Smooth muscle cell (in vitro differentiated cells): ENCODE measurements at regions not wholly inside any gene's neighbourhood (a gene's known extent, or its start where the extent isn't known, plus 50 kb on each side); places are given as distances from the start of the nearest gene placed in this dataset.

Experiments used
- DNase-seq: peaks from one replicate; lab custom pipeline; 2025; ENCODE audit not compliant: unreplicated experiment; lab: John Stamatoyannopoulos, UW
- H2AFZ ChIP-seq: fragments of 200-600 bp; sonication (generic); 2 replicates; pipeline ENCODE4 v1.6.0; 2016; ENCODE audit warnings: antibody characterized with exemption, low read depth, mild to moderate bottlenecking
- H3F3A ChIP-seq: fragments of 200-600 bp; sonication (generic); 2 replicates; pipeline ENCODE4 v1.6.0; 2017; ENCODE audit warnings: antibody characterized with exemption, low read depth
- H3K27ac ChIP-seq: fragments of 200-600 bp; sonication (generic); 2 replicates; pipeline ENCODE4 v1.5.1; 2016; ENCODE audit warnings: low read depth, mild to moderate bottlenecking
- H3K27me3 ChIP-seq: fragments of 200-600 bp; sonication (generic); 2 replicates; pipeline ENCODE4 v1.6.1; 2016; ENCODE audit warnings: low read depth, mild to moderate bottlenecking
- H3K36me3 ChIP-seq: fragments of 200-600 bp; sonication (generic); 2 replicates; pipeline ENCODE4 v1.5.1; 2016; ENCODE audit warnings: low read depth
- H3K4me1 ChIP-seq: fragments of 200-600 bp; sonication (generic); 2 replicates; pipeline ENCODE4 v1.5.1; 2016; ENCODE audit warnings: low read depth
- H3K4me2 ChIP-seq: fragments of 200-600 bp; sonication (generic); 2 replicates; pipeline ENCODE4 v1.6.0; 2016; ENCODE audit warnings: mild to moderate bottlenecking
- H3K4me3 ChIP-seq: fragments of 200-600 bp; sonication (generic); 2 replicates; pipeline ENCODE4 v1.5.1; 2016; ENCODE audit warnings: mild to moderate bottlenecking
- H3K79me2 ChIP-seq: fragments of 200-600 bp; sonication (generic); 2 replicates; pipeline ENCODE4 v1.6.0; 2016; ENCODE audit warnings: low read depth, mild to moderate bottlenecking
- H3K9ac ChIP-seq: fragments of 200-600 bp; sonication (generic); 2 replicates; pipeline ENCODE4 v1.6.0; 2016; ENCODE audit warnings: low read depth
- H3K9me3 ChIP-seq: fragments of 200-600 bp; sonication (generic); replicated peaks from 2 replicates; pipeline ENCODE4 v1.5.1; 2016; ENCODE audit warnings: low read depth
- H4K20me1 ChIP-seq: fragments of 200-600 bp; sonication (generic); 2 replicates; pipeline ENCODE4 v1.6.0; 2016; ENCODE audit warnings: low read depth
- WGBS: methylation state at CpG from one replicate; pipeline ENCODE4 v1.1.7; 2016; ENCODE audit warnings: low lambda C conversion rate; 5-methylcytosine and 5-hydroxymethylcytosine counted together
- TF ChIP-seq, protein P1 (sequence below): fragments of 200-600 bp; sonication (generic); IDR thresholded peaks from 2 replicates; pipeline ENCODE4 v1.5.1; 2017; ENCODE audit warnings: borderline replicate concordance, mild to moderate bottlenecking, antibody characterized with exemption; ENCODE audit not compliant: insufficient read depth, poor library complexity, severe bottlenecking

DNA sequence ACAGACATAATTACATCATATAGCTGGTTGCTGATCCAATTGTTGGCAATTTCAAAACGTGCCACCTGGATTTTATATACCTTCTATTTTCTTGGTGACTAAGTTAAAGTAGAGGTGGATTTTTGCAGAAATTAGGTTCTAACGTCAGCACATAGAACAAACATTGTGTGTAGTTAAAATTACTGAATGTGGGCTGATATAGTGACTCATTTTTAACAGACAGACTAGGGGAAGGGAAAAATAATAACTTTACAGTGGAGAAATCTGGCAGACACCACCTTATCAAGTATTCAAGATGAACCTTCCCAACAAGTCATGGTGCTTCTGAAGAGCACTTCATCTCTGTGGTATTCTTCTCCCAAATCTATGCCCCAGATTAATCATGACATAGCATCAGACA is 134.5 kb downstream of the UCHL1 start:
- TF ChIP-seq, protein P1, sequence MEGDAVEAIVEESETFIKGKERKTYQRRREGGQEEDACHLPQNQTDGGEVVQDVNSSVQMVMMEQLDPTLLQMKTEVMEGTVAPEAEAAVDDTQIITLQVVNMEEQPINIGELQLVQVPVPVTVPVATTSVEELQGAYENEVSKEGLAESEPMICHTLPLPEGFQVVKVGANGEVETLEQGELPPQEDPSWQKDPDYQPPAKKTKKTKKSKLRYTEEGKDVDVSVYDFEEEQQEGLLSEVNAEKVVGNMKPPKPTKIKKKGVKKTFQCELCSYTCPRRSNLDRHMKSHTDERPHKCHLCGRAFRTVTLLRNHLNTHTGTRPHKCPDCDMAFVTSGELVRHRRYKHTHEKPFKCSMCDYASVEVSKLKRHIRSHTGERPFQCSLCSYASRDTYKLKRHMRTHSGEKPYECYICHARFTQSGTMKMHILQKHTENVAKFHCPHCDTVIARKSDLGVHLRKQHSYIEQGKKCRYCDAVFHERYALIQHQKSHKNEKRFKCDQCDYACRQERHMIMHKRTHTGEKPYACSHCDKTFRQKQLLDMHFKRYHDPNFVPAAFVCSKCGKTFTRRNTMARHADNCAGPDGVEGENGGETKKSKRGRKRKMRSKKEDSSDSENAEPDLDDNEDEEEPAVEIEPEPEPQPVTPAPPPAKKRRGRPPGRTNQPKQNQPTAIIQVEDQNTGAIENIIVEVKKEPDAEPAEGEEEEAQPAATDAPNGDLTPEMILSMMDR, result no peak
- 82% methylated on average over 2 of the region's 2 CpGs for WGBS
- no peaks in the 10 kb centered on the region for H3K27me3 ChIP-seq
- H3K9ac ChIP-seq, result no peak overlapping the region
- H3K4me3 ChIP-seq, result no peak overlapping the region
- no peaks in the 10 kb centered on the region for H4K20me1 ChIP-seq
- H3K4me2 ChIP-seq, result no peak overlapping the region
- no peaks in the 10 kb centered on the region for H3K4me1 ChIP-seq
- no peaks in the 10 kb centered on the region for H3K79me2 ChIP-seq
- no peak overlapping the region for H2AFZ ChIP-seq
- H3F3A ChIP-seq, result no peaks in the 10 kb centered on the region
- H3K9me3 ChIP-seq, result no peaks in the 10 kb centered on the region
- DNase-seq, result no peak
- H3K36me3 ChIP-seq, result no peaks in the 10 kb centered on the region
- H3K27ac ChIP-seq, result no peak overlapping the region

DNA sequence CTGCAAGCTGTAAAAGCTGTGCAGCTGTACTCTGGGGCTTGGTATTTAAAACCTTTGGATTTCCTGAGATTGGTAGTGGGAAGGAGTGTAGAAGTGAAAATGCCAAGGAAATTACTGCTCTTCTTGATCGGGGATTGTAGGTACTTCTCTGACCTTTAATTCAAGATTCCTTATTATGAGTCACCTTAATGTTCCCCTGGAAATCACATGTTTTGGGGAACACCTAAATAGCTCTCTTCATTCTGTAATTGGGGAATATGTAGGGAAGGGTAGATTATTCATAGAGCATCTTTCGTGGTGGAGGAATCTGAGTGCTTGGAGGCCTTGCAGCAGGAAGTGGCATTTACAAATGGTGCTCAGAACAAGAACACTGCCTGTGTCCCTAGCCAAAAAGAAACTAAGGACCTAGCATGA is 137.8 kb downstream of the UCHL1 start:
- Histone ChIP-seq H3K4me1 (no peaks in the 10 kb centered on the region), H4K20me1 (no peaks in the 10 kb centered on the region), H3K79me2 (no peaks in the 10 kb centered on the region), H3K4me2 (no peak overlapping the region), H3K27ac (no peak overlapping the region), H3K9ac (no peak overlapping the region), H2AFZ (no peak overlapping the region), H3F3A (no peaks in the 10 kb centered on the region), H3K4me3 (no peak overlapping the region), H3K9me3 (no peaks in the 10 kb centered on the region), H3K27me3 (no peaks in the 10 kb centered on the region), H3K36me3 (no peaks in the 10 kb centered on the region)
- 78% methylated on average over 2 of the region's 2 CpGs for WGBS
- TF ChIP-seq, protein P1, result no peak
- no peak for DNase-seq

DNA sequence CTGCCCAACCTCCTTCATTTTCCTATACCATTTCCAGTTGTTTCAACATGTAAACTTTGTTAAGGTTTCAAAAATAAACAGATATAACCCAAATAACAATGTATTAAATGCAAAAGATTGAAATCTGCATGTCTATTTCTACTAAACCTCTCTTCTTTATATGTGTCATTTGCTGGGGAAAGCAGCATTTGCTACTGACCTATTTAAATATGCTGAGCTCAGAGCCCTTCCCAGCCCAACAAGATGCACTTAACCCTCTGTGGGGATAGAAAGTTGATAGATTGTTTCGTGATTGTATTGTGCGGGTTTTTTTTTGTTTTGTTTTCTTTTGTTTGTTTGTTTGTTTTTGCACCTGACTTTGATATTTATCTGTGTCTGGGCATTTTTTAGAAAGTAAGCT is 139.5 kb downstream of the UCHL1 start:
- Histone ChIP-seq H3K27ac (no peak overlapping the region), H3K36me3 (no peaks in the 10 kb centered on the region), H3K4me1 (no peaks in the 10 kb centered on the region), H3K4me2 (no peak overlapping the region), H3F3A (no peaks in the 10 kb centered on the region), H3K4me3 (no peak overlapping the region), H3K9ac (no peak overlapping the region), H2AFZ (no peak overlapping the region), H4K20me1 (no peaks in the 10 kb centered on the region), H3K79me2 (no peaks in the 10 kb centered on the region), H3K9me3 (no peaks in the 10 kb centered on the region), H3K27me3 (no peaks in the 10 kb centered on the region)
- DNase-seq, result no peak
- TF ChIP-seq, protein P1, result no peak
- WGBS, result 91% methylated on average over 2 of the region's 2 CpGs

DNA sequence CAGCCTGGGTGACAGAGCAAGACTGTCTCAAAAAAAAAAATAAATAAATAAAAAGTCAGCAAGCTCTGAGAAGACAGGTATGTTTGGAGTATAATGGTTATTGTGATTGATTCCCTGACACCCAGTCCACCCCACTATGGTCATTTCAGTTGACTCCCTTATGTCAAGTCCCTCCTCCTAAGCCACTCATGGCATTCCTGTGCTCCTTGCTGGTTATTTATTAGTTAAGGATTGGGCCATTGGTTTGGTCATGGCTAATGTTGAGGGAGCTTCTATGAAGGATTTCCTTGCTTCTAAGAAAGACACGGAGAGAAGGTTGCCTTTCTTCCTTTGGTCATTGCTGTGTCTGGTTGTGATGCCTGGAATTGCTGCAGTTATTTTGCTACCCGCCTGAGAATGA is 140.1 kb downstream of the UCHL1 start:
- TF ChIP-seq, protein P1, result no peak
- no peaks in the 10 kb centered on the region for H3K36me3 ChIP-seq
- DNase-seq, result no peak

More for the DNA sequence above, 140.1 kb downstream of the UCHL1 start:
- 93% methylated on average over 2 of the region's 2 CpGs for WGBS
- Histone ChIP-seq H3K9ac (no peak overlapping the region), H3K27ac (no peak overlapping the region), H3K4me3 (no peak overlapping the region), H3K9me3 (no peaks in the 10 kb centered on the region), H2AFZ (no peak overlapping the region), H4K20me1 (no peaks in the 10 kb centered on the region), H3K4me2 (no peak overlapping the region), H3F3A (no peaks in the 10 kb centered on the region), H3K79me2 (no peaks in the 10 kb centered on the region), H3K4me1 (no peaks in the 10 kb centered on the region), H3K27me3 (no peaks in the 10 kb centered on the region)
